HL-60 (cell line): ENCODE measurements at regions not wholly inside any gene's neighbourhood (a gene's known extent, or its start where the extent isn't known, plus 50 kb on each side); places are given as distances from the start of the nearest gene placed in this dataset.

Experiments used
- GABPA ChIP-seq: IDR thresholded peaks from 2 replicates; pipeline ENCODE4 v1.6.1; 2012; ENCODE audit warnings: low read depth
- POLR2AphosphoS5 ChIP-seq: IDR thresholded peaks from 2 replicates; pipeline ENCODE4 v1.6.1; 2012; ENCODE audit warnings: low read depth
- REST ChIP-seq: IDR thresholded peaks from 2 replicates; pipeline ENCODE4 v1.6.1; 2012; ENCODE audit warnings: low read depth; ENCODE audit not compliant: insufficient replicate concordance
- SPI1 ChIP-seq: IDR thresholded peaks from 2 replicates; pipeline ENCODE4 v1.6.1; 2012; ENCODE audit warnings: low read depth, mild to moderate bottlenecking, borderline replicate concordance
- TF ChIP-seq, protein P1 (sequence below): IDR thresholded peaks from one replicate; pipeline ENCODE4 v1.5.1; 2011; ENCODE audit warnings: low read length, control low read depth, inconsistent platforms; ENCODE audit not compliant: insufficient read depth

- TF ChIP-seq POLR2AphosphoS5 (no peak), REST (no peak), SPI1 (no peak), GABPA (no peak)
- TF ChIP-seq, protein P1, sequence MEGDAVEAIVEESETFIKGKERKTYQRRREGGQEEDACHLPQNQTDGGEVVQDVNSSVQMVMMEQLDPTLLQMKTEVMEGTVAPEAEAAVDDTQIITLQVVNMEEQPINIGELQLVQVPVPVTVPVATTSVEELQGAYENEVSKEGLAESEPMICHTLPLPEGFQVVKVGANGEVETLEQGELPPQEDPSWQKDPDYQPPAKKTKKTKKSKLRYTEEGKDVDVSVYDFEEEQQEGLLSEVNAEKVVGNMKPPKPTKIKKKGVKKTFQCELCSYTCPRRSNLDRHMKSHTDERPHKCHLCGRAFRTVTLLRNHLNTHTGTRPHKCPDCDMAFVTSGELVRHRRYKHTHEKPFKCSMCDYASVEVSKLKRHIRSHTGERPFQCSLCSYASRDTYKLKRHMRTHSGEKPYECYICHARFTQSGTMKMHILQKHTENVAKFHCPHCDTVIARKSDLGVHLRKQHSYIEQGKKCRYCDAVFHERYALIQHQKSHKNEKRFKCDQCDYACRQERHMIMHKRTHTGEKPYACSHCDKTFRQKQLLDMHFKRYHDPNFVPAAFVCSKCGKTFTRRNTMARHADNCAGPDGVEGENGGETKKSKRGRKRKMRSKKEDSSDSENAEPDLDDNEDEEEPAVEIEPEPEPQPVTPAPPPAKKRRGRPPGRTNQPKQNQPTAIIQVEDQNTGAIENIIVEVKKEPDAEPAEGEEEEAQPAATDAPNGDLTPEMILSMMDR: no peak
These were observed 381.2 kb downstream of the RAPGEF2 start for GRCh38 chr4:159483782-159484741.
